ENCODE measurements at regions not wholly inside any gene's neighbourhood (a gene's known extent, or its start where the extent isn't known, plus 50 kb on each side); places are given as distances from the start of the nearest gene placed in this dataset.

GRCh38 chr1:30377230-30378002 is 346.0 kb downstream of the MATN1 start:
- Histone ChIP-seq H3K27ac (no peak overlapping the region), H3K27me3 (no peaks in the 10 kb centered on the region), H3K36me3 (no peaks in the 10 kb centered on the region), H3K4me3 (no peak overlapping the region), H3K9me3 (no peaks in the 10 kb centered on the region), H3K4me1 (no peaks in the 10 kb centered on the region)
- DNase-seq (ENCODE audit: low spot score in 2 of 2): peak in 1 of 2 donors; percentile 50
- intact Hi-C loops (cut with DNase I): no loop called here
- no peak for TF ChIP-seq CTCF (IDR thresholded peaks at IDR 0.05)

DNA sequence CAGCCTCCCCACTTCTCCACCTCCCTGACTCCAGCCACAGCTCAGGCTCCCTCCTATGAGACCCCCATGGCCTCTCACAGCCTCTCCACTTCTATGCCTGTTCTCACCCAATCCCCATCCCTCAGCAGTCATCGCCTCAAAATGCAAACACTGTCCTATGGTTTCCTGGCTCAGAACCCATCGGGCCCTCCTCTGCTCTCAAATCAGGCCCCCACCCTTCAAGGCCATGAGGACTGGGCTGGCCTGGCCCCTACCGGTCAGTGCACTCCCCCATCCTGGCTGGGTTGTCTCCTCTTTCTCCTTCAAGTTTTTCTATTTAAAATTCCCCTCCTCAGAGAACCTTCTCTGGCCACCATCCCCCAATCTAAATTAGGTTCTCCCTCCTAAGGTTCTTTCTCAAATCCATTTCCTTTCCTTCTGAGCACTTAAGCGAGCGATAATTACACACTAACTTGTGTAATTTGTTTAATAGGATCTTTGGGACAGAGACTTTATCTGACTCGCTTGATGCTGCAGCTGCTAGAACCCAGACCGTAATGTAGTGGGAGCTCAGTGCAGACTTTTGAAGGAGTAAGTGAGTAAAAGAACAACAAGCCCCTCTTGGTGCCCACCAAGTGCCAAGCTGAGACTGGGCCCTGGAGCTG is 347.2 kb downstream of the MATN1 start:
- Histone ChIP-seq H3K36me3 (no peaks in the 10 kb centered on the region), H3K9me3 (no peaks in the 10 kb centered on the region), H3K27me3 (no peaks in the 10 kb centered on the region), H3K4me1 (no peaks in the 10 kb centered on the region), H3K4me3 (no peak overlapping the region), H3K27ac (no peak overlapping the region)
- intact Hi-C loops (cut with DNase I): no loop called here
- peak in 1 of 2 donors; percentile 31 for DNase-seq (ENCODE audit: low spot score in 2 of 2)
- TF ChIP-seq CTCF (IDR thresholded peaks at IDR 0.05): no peak

GRCh38 chr1:30375156-30375555 is 348.2 kb downstream of the MATN1 start:
- no peak for TF ChIP-seq CTCF (IDR thresholded peaks at IDR 0.05)
- H3K36me3 ChIP-seq: no peaks in the 10 kb centered on the region
- no peak overlapping the region for H3K4me3 ChIP-seq
- H3K27ac ChIP-seq: no peak overlapping the region
- intact Hi-C loops (cut with DNase I): no loop called here
- H3K27me3 ChIP-seq: no peaks in the 10 kb centered on the region
- no peak for DNase-seq (ENCODE audit: low spot score in 2 of 2)
- no peaks in the 10 kb centered on the region for H3K4me1 ChIP-seq
- no peaks in the 10 kb centered on the region for H3K9me3 ChIP-seq

DNA sequence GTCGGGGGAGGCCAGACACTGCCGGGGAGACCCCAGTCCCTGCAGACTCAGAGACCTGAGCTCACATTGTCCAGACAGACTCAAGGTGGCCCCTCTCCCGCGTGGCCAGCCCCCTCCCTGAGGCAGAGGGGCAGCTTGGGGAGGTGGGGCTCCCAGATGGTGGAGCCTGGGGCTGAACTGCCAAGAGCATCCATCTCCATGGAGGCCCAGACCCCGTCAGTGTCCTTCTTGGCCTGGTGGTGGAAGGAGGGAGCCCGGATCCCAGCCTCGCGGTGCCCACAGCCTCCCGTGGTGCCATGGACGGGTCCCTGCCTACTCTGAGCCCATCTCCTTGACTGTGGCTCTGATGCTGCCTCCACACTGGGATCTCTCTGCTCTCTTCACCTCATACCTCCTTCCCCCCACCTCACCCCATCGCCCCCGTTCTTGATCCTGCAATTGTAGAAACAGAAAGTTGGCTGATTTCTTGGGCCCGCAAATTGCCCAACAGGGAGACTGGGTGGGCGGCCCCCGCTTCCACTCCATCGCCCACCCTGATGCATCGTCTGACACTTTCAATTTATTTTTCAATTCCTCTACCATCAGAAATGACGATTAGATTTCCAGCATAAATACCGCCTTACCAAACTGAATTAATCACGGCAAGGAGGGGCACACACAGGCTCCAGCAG is 348.9 kb downstream of the MATN1 start:
- DNase-seq (ENCODE audit: low spot score in 2 of 2): peak in 1 of 2 donors; percentile 46
- H3K9me3 ChIP-seq: no peaks in the 10 kb centered on the region
- intact Hi-C loops (cut with DNase I): no loop called here
- H3K27ac ChIP-seq: no peak overlapping the region
- no peaks in the 10 kb centered on the region for H3K27me3 ChIP-seq
- H3K4me1 ChIP-seq: no peaks in the 10 kb centered on the region
- H3K36me3 ChIP-seq: no peaks in the 10 kb centered on the region
- no peak for TF ChIP-seq CTCF (IDR thresholded peaks at IDR 0.05)
- H3K4me3 ChIP-seq: no peak overlapping the region

- H3K27ac ChIP-seq: no peak overlapping the region
- TF ChIP-seq CTCF (IDR thresholded peaks at IDR 0.05): no peak
- no peaks in the 10 kb centered on the region for H3K27me3 ChIP-seq
- no peaks in the 10 kb centered on the region for H3K4me1 ChIP-seq
- no peaks in the 10 kb centered on the region for H3K9me3 ChIP-seq
- no peaks in the 10 kb centered on the region for H3K36me3 ChIP-seq
- DNase-seq (ENCODE audit: low spot score in 2 of 2): no peak
- no peak overlapping the region for H3K4me3 ChIP-seq
- intact Hi-C loops (cut with DNase I): no loop called here
These were observed 349.6 kb downstream of the MATN1 start for GRCh38 chr1:30373471-30374399.
